ENCODE measurements at regions not wholly inside any gene's neighbourhood (a gene's known extent, or its start where the extent isn't known, plus 50 kb on each side); places are given as distances from the start of the nearest gene placed in this dataset.

- Histone ChIP-seq H3K79me1 (ENCODE audit: low read depth, low read length) (no peaks in the 10 kb centered on the region), H3K36me3 (ENCODE audit: control insufficient read depth in 2 of 4, insufficient read depth in 4 of 4, low read length in 3 of 4) (no peaks in the 10 kb centered on the region), H4K91ac (replicated peaks; ENCODE audit: insufficient read length, low read length) (no peak overlapping the region), H3K14ac (ENCODE audit: insufficient read length) (no peak overlapping the region), H3K4me3 (ENCODE audit: extremely low read depth in 1 of 4, insufficient read depth in 2 of 4, low read depth in 3 of 4, low read length in 4 of 4) (no peak overlapping the region), H2BK20ac (ENCODE audit: low read length) (no peak overlapping the region), H2BK5ac (ENCODE audit: low read depth, low read length) (no peak overlapping the region), H2BK12ac (ENCODE audit: low read depth, low read length) (no peak overlapping the region), H3K9ac (replicated peaks in 1 of 4; ENCODE audit: extremely low read depth in 1 of 4, low read depth in 3 of 4, low read length in 3 of 4) (no peak overlapping the region), H3K9me3 (ENCODE audit: insufficient read depth in 2 of 2, low read depth in 1 of 2, low read length in 1 of 2) (no peaks in the 10 kb centered on the region), H3K18ac (ENCODE audit: extremely low read depth, low read length) (no peak overlapping the region), H3K23ac (ENCODE audit: insufficient read length) (no peak overlapping the region), H3K4ac (replicated peaks; ENCODE audit: insufficient read length, low read depth, low read length) (no peak overlapping the region), H4K5ac (ENCODE audit: insufficient read length, low read depth, low read length) (no peak overlapping the region), H3K79me2 (ENCODE audit: control insufficient read depth in 1 of 2, insufficient read depth in 2 of 2, low read length in 2 of 2) (no peaks in the 10 kb centered on the region), H2AFZ (ENCODE audit: low read length) (peak overlapping the region; percentile 65), H2AK5ac (ENCODE audit: low read depth, low read length) (no peak overlapping the region), H4K8ac (ENCODE audit: extremely low read depth, insufficient read depth, low read length) (no peak overlapping the region), H3K4me1 (replicated peaks in 1 of 4; ENCODE audit: control insufficient read depth in 3 of 4, insufficient read depth in 4 of 4, low read length in 3 of 4) (no peaks in the 10 kb centered on the region), H2BK15ac (ENCODE audit: low read length) (no peak overlapping the region), H2BK120ac (replicated peaks; ENCODE audit: low read depth, low read length) (no peak overlapping the region), H3K4me2 (ENCODE audit: insufficient read depth in 1 of 2, low read depth in 2 of 2, low read length in 2 of 2) (no peak overlapping the region), H4K20me1 (replicated peaks in 1 of 2; ENCODE audit: control insufficient read depth in 1 of 2, insufficient read depth in 2 of 2, low read length in 2 of 2) (no peaks in the 10 kb centered on the region), H3K23me2 (ENCODE audit: low read depth, low read length) (no peaks in the 10 kb centered on the region), H3K27ac (ENCODE audit: low read depth, low read length) (no peak overlapping the region), H3K56ac (replicated peaks; ENCODE audit: insufficient read length, low read depth, low read length) (no peak overlapping the region), H3K27me3 (replicated peaks in 1 of 4; ENCODE audit: control insufficient read depth in 3 of 4, extremely low read depth in 1 of 4, insufficient read depth in 3 of 4, low read length in 3 of 4) (no peaks in the 10 kb centered on the region)
- FAIRE-seq (no peak), DNase-seq (ENCODE audit: low read depth in 1 of 2, low spot score in 2 of 2) (no peak)
- ChIA-PET CTCF (ENCODE audit: partially characterized antibody) (interaction anchor here (1.0 kb wide), 1 partner anchor 117 kb away, joined by 3 read pairs; no protein-coding TSS in a partner anchor), POLR2A (ENCODE audit: partially characterized antibody) (no interaction called here)
- WGBS, 2 experiments (ENCODE audit: extremely low coverage in 1 of 2, insufficient coverage in 1 of 2, insufficient read length in 1 of 2, insufficient replicate concordance in 2 of 2, low coverage in 1 of 2, low lambda C conversion rate in 2 of 2, missing lambda C conversion rate in 1 of 2) = 88% methylated on average over 4 of the region's 4 CpGs; no CpG with 5 or more reads in 1 of the 2 experiments
- TF ChIP-seq TBP (IDR thresholded peaks at IDR 0.05; ENCODE audit: low read depth, low read length) (no peak), BCL11A (IDR thresholded peaks at IDR 0.05; ENCODE audit: low read depth in 2 of 2, low read length in 2 of 2) (no peak), KDM1A (IDR thresholded peaks at IDR 0.05; ENCODE audit: borderline replicate concordance, low read length) (no peak), POU5F1 (IDR thresholded peaks at IDR 0.05; ENCODE audit: low read depth, low read length) (no peak), SIX5 (IDR thresholded peaks at IDR 0.05; ENCODE audit: low read depth, low read length) (no peak), ASH2L (IDR thresholded peaks at IDR 0.05; ENCODE audit: low read length) (no peak), ATF2 (IDR thresholded peaks at IDR 0.05; ENCODE audit: low read length) (no peak), EP300 (IDR thresholded peaks at IDR 0.05; ENCODE audit: borderline replicate concordance in 1 of 2, low read depth in 2 of 2, low read length in 2 of 2) (no peak), MAX (IDR thresholded peaks at IDR 0.05) (no peak), MAFK (IDR thresholded peaks at IDR 0.05; ENCODE audit: low read depth, low read length) (no peak), TAF7 (optimal IDR thresholded peaks at IDR 0.05; ENCODE audit: borderline replicate concordance, low read depth, low read length) (no peak), POLR2AphosphoS5 (IDR thresholded peaks at IDR 0.05; ENCODE audit: low read depth, low read length) (no peak), YY1 (IDR thresholded peaks at IDR 0.05; ENCODE audit: low read depth, low read length) (no peak)
Observed at GRCh38 chr16:79451196-79451816, 149.2 kb downstream of the MAF start.

Data from H1 (cell line).